Spleen (tissue), 11 donors: ENCODE measurements at regions not wholly inside any gene's neighbourhood (a gene's known extent, or its start where the extent isn't known, plus 50 kb on each side); places are given as distances from the start of the nearest gene placed in this dataset.

Source experiments
- DNase-seq: peaks from one replicate; pipeline ENCODE4 v3.0.0-alpha.2; 2020
- H3K27ac ChIP-seq, 8 donors: fragments of 200-600 bp; sonication (generic) in 7 of 8; 1 replicate in 4 of 8; 2 replicates in 4 of 8; pipeline versions ENCODE4 v1.5.0 to v1.8.0; 2016 to 2021; ENCODE audit warnings: inconsistent platforms in 4 of 8, mild to moderate bottlenecking in 4 of 8, moderate library complexity in 1 of 8
- H3K27me3 ChIP-seq, 7 donors: fragments of 200-600 bp; sonication (generic) in 6 of 7; replicated peaks in 1 of 7; 1 replicate in 4 of 7; 2 replicates in 3 of 7; pipeline versions ENCODE4 v1.5.0 to v1.8.0; 2016 to 2021; ENCODE audit warnings: inconsistent platforms in 3 of 7, mild to moderate bottlenecking in 1 of 7
- H3K36me3 ChIP-seq, 6 donors: fragments of 200-600 bp; sonication (generic) in 5 of 6; 1 replicate in 4 of 6; 2 replicates in 2 of 6; pipeline versions ENCODE4 v1.5.0 to v1.8.0; 2016 to 2021; ENCODE audit warnings: inconsistent platforms in 2 of 6
- H3K4me1 ChIP-seq, 6 donors: fragments of 200-600 bp; sonication (generic) in 5 of 6; 1 replicate in 3 of 6; 2 replicates in 3 of 6; pipeline versions ENCODE4 v1.5.0 to v1.8.0; 2016 to 2021; ENCODE audit warnings: inconsistent platforms in 3 of 6
- H3K4me3 ChIP-seq, 8 donors: fragments of 200-600 bp; sonication (generic) in 7 of 8; 1 replicate in 4 of 8; 2 replicates in 4 of 8; pipeline versions ENCODE4 v1.5.0 to v1.8.0; 2016 to 2021; ENCODE audit warnings: inconsistent platforms in 4 of 8, mild to moderate bottlenecking in 4 of 8, moderate library complexity in 2 of 8
- H3K9me3 ChIP-seq, 8 donors: fragments of 200-600 bp; sonication (generic) in 7 of 8; 1 replicate in 4 of 8; 2 replicates in 4 of 8; pipeline versions ENCODE4 v1.5.0 to v1.8.0; 2016 to 2021; ENCODE audit warnings: inconsistent platforms in 4 of 8
- POLR2A ChIP-seq, 3 donors: fragments of 450-650 bp; IDR thresholded peaks; one replicate each; pipeline ENCODE4 v1.5.1; 2017; ENCODE audit warnings: antibody characterized with exemption in 3 of 3, mild to moderate bottlenecking in 1 of 3
- POLR2AphosphoS5 ChIP-seq, 3 donors: sonication (generic); formaldehyde crosslinking; IDR thresholded peaks; one replicate each; pipeline ENCODE4 v1.5.1; 2017; ENCODE audit warnings: antibody characterized with exemption in 3 of 3
- WGBS, 5 donors: extraction: QIAGEN DNeasy Blood & Tissue Kit in 3 of 5; methylation state at CpG; one replicate each; pipeline versions ENCODE4 v1.1.5 to v1.1.7; 2013 to 2018; 5-methylcytosine and 5-hydroxymethylcytosine counted together
- intact Hi-C: fragments of 100-400 bp; cut with DNase I; formaldehyde crosslinking; loops from one replicate; pipeline ENCODE4 v1.15.0; 2023; ENCODE audit warnings: low total_unique reads
- TF ChIP-seq, protein P1 (sequence below), 11 experiments: fragments of 200-600 bp in 7 of 11; fragments of 450-650 bp in 4 of 11; sonication (generic) in 4 of 11; IDR thresholded peaks in 8 of 11; conservative IDR thresholded peaks in 3 of 11; 1 replicate in 7 of 11; 2 replicates in 4 of 11; pipeline versions ENCODE4 v1.4.0 to v1.8.0; 2016 to 2021; ENCODE audit warnings: antibody characterized with exemption in 11 of 11, inconsistent platforms in 4 of 11, mild to moderate bottlenecking in 1 of 11
- donor health status: healthy with polysubstance abuse.
- donor health status: DM: no; HTN: no; CAD: no; lungs with moderate emphysema.
- donor health status: DM: no; HTN: no; CAD: no.
- donor health status: Bipolar disorder and iron deficiency.
- donor health status: healthy.
- donor health status: DM: no; HTN: no; CAD: no.
- donor health status: DM: yes; HTN: yes; CAD: no.

DNA sequence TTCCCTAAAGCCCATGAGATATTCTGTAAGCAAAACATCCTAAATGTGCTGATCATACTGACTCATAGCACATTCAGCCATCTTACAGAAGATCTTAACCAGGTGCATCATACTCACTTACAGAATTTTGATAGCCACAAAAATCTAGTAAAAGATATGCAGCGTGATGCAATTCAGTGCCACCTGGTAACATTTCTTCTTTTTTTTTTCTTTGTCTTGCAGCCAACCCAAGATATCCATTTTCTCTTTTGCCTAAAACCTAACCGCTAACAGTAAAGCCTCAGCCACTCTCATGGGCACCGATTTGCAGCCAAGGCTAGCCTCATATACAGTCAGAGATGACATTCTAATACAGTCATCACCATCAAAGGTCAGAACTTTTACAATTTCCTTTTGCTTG, 293.3 kb downstream of the HACE1 start:
- H3K4me1 ChIP-seq, result no peaks in the 10 kb centered on the region
- intact Hi-C loops, result no loop called here
- WGBS, 5 donors, result 86 to 97% (median 89%) methylated on average over 3 of the region's 3 CpGs
- no peak for DNase-seq
- no peaks in the 10 kb centered on the region for H3K27me3 ChIP-seq
- no peak overlapping the region for H3K27ac ChIP-seq
- peaks cover 0 to 7% (median 0%) of the 10 kb centered on the region in 8 donors for H3K9me3 ChIP-seq
- no peak overlapping the region for H3K4me3 ChIP-seq
- no peaks in the 10 kb centered on the region for H3K36me3 ChIP-seq
- TF ChIP-seq, protein P1, sequence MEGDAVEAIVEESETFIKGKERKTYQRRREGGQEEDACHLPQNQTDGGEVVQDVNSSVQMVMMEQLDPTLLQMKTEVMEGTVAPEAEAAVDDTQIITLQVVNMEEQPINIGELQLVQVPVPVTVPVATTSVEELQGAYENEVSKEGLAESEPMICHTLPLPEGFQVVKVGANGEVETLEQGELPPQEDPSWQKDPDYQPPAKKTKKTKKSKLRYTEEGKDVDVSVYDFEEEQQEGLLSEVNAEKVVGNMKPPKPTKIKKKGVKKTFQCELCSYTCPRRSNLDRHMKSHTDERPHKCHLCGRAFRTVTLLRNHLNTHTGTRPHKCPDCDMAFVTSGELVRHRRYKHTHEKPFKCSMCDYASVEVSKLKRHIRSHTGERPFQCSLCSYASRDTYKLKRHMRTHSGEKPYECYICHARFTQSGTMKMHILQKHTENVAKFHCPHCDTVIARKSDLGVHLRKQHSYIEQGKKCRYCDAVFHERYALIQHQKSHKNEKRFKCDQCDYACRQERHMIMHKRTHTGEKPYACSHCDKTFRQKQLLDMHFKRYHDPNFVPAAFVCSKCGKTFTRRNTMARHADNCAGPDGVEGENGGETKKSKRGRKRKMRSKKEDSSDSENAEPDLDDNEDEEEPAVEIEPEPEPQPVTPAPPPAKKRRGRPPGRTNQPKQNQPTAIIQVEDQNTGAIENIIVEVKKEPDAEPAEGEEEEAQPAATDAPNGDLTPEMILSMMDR (IDR thresholded peaks at IDR 0.05 in 8 of 11, conservative IDR thresholded peaks at IDR 0.05 in 3 of 11), result no peak
- TF ChIP-seq POLR2AphosphoS5 (IDR thresholded peaks at IDR 0.05), result no peak
- TF ChIP-seq POLR2A (IDR thresholded peaks at IDR 0.05), result no peak

- H3K27me3 ChIP-seq, result no peaks in the 10 kb centered on the region
- intact Hi-C loops, result no loop called here
- no peaks in the 10 kb centered on the region for H3K4me1 ChIP-seq
- no peaks in the 10 kb centered on the region for H3K9me3 ChIP-seq
- no peak for DNase-seq
- TF ChIP-seq, protein P1 (IDR thresholded peaks at IDR 0.05 in 8 of 11, conservative IDR thresholded peaks at IDR 0.05 in 3 of 11), result no peak
- TF ChIP-seq POLR2A (IDR thresholded peaks at IDR 0.05), result no peak
- no peak for TF ChIP-seq POLR2AphosphoS5 (IDR thresholded peaks at IDR 0.05)
- no peak overlapping the region for H3K4me3 ChIP-seq
- H3K36me3 ChIP-seq, result no peaks in the 10 kb centered on the region
- 81 to 92% (median 90%) methylated on average over 3 of the region's 3 CpGs for WGBS, 5 donors
- no peak overlapping the region for H3K27ac ChIP-seq
Observed at GRCh38 chr6:104563306-104563705, 296.4 kb downstream of the HACE1 start.

DNA sequence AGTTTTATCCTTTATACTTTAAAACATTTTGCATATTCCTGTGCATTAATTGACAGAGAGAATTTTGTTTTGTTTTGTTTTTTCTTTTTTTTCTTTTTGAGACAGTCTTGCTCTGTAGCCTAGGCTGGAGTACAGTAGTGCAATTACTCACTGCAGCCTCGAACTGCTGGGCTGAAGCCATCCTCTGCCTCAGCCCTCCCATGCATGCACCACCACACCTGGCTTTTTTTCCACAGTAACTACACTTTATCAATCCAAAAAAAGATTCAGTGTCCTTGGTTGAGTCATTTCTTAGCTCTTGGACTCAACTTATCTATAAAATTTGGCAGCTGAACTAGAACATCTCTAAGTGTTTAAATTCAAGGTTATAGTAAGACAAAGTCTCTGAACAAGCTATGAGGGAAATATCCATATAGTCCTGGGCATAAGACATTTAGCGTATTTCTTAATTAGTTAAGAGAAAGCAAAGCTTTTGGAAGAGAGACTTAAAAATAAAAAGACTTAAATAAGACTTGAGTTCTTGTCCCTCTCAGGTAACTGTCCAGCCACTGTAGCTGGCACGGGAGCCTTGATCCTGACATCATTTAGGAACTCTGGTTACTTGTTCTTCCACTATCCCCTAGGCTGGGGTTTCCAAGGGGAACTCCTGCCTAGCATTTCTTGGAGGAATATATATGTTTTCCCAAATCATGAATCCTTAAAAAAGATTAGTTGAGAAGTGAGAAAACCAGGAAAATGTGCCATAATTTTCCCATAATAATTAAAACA, 300.1 kb downstream of the HACE1 start:
- H3K9me3 ChIP-seq, result no peaks in the 10 kb centered on the region

DNA sequence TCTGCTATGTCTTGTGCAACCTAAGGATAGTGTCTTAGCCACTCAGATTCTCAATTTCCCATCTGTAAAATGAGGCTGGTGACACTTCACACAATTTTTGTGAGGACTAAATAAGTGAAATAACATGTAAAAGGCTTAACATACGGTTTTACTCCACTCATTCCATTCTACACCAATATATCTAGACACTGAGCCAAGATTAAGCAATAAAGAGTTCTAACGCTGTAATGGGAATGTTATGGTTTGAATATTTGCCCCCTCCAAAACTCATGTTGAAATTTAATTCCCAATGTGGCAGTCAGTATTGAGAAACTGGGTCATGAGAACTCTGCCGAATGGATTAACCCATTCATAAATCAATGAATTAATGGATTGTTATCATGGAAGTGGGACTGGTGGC, 301.0 kb downstream of the HACE1 start:
- no peaks in the 10 kb centered on the region for H3K27me3 ChIP-seq
- WGBS, 5 donors, result 75 to 92% (median 80%) methylated on average over 3 of the region's 3 CpGs
- no peaks in the 10 kb centered on the region for H3K36me3 ChIP-seq
- no peaks in the 10 kb centered on the region for H3K9me3 ChIP-seq
- H3K27ac ChIP-seq, result no peak overlapping the region
- intact Hi-C loops, result no loop called here
- DNase-seq, result no peak
- TF ChIP-seq, protein P1 (IDR thresholded peaks at IDR 0.05 in 8 of 11, conservative IDR thresholded peaks at IDR 0.05 in 3 of 11), result no peak
- TF ChIP-seq POLR2A (IDR thresholded peaks at IDR 0.05) (no peak), POLR2AphosphoS5 (IDR thresholded peaks at IDR 0.05) (no peak)
- no peak overlapping the region for H3K4me3 ChIP-seq
- no peaks in the 10 kb centered on the region for H3K4me1 ChIP-seq

More for the DNA sequence above, 300.1 kb downstream of the HACE1 start:
- no peak for DNase-seq
- TF ChIP-seq, protein P1 (IDR thresholded peaks at IDR 0.05 in 8 of 11, conservative IDR thresholded peaks at IDR 0.05 in 3 of 11), result no peak
- TF ChIP-seq POLR2AphosphoS5 (IDR thresholded peaks at IDR 0.05), result no peak
- TF ChIP-seq POLR2A (IDR thresholded peaks at IDR 0.05), result no peak
- intact Hi-C loops, result no loop called here
- no peaks in the 10 kb centered on the region for H3K4me1 ChIP-seq
- H3K4me3 ChIP-seq, result no peak overlapping the region
- 73 to 94% (median 85%) methylated on average over 3 of the region's 3 CpGs for WGBS, 5 donors
- no peaks in the 10 kb centered on the region for H3K27me3 ChIP-seq
- H3K36me3 ChIP-seq, result no peaks in the 10 kb centered on the region
- H3K27ac ChIP-seq, result no peak overlapping the region
